GM18867 (cell line): ENCODE measurements at regions not wholly inside any gene's neighbourhood (a gene's known extent, or its start where the extent isn't known, plus 50 kb on each side); places are given as distances from the start of the nearest gene placed in this dataset.
A peak's percentile ranks its signal among the peaks of the same experiment; 100 is the strongest.
"Not testable (repeated sequence)": the region's sequence is repeated elsewhere in the genome, so short reads cannot be mapped to it uniquely, and the experiment has no call there.

Experiments used
- ATAC-seq: cut with Tn5 transposase; IDR thresholded peaks from one replicate; pipeline ENCODE4 v1.9.1; 2021; ENCODE audit warnings: mild to moderate bottlenecking, moderate library complexity; ENCODE audit not compliant: unreplicated experiment

GRCh38 chr1:173300061-173301044, 93.2 kb upstream of the TNFSF4 start:
- ATAC-seq = no peak

GRCh38 chr1:173301507-173301906, 94.4 kb upstream of the TNFSF4 start:
- no peak for ATAC-seq

- ATAC-seq = no peak
Observed at GRCh38 chr1:173302366-173302765, 95.2 kb upstream of the TNFSF4 start.

GRCh38 chr1:173302890-173303829, 96.0 kb upstream of the TNFSF4 start:
- no peak for ATAC-seq

GRCh38 chr1:173303984-173304383, 96.9 kb upstream of the TNFSF4 start:
- no peak for ATAC-seq

- no peak for ATAC-seq
Observed at GRCh38 chr1:173304529-173305227, 97.5 kb upstream of the TNFSF4 start.

- ATAC-seq = no peak
Observed at GRCh38 chr1:173307845-173308244, 100.7 kb upstream of the TNFSF4 start.

- no peak for ATAC-seq
Observed at GRCh38 chr1:173314656-173315055, 107.5 kb upstream of the TNFSF4 start.

- no peak for ATAC-seq
Observed at GRCh38 chr1:173315296-173315695, 108.2 kb upstream of the TNFSF4 start.

GRCh38 chr1:173318788-173319187, 111.7 kb upstream of the TNFSF4 start:
- no peak for ATAC-seq

GRCh38 chr1:173324352-173324751, 117.2 kb upstream of the TNFSF4 start:
- not testable (repeated sequence) for ATAC-seq

GRCh38 chr1:173327987-173328386, 120.9 kb upstream of the TNFSF4 start:
- not testable (repeated sequence) for ATAC-seq

GRCh38 chr1:173328961-173329360, 121.8 kb upstream of the TNFSF4 start:
- ATAC-seq = no peak

- no peak for ATAC-seq
Observed at GRCh38 chr1:173329726-173330125, 122.6 kb upstream of the TNFSF4 start.

- ATAC-seq = no peak
Observed at GRCh38 chr1:173330149-173330951, 123.2 kb upstream of the TNFSF4 start.

- ATAC-seq = not testable (repeated sequence)
Observed at GRCh38 chr1:173330952-173331548, 123.9 kb upstream of the TNFSF4 start.

GRCh38 chr1:173332026-173332425, 124.9 kb upstream of the TNFSF4 start:
- ATAC-seq = no peak

GRCh38 chr1:173333581-173333980, 126.5 kb upstream of the TNFSF4 start:
- ATAC-seq = peak; percentile 83

- ATAC-seq = no peak
Observed at GRCh38 chr1:173337126-173337525, 130.0 kb upstream of the TNFSF4 start.

- no peak for ATAC-seq
Observed at GRCh38 chr1:173341307-173341706, 134.2 kb upstream of the TNFSF4 start.
